H4 (cell line): ENCODE measurements at regions not wholly inside any gene's neighbourhood (a gene's known extent, or its start where the extent isn't known, plus 50 kb on each side); places are given as distances from the start of the nearest gene placed in this dataset.

ENCODE experiments used
- DNase-seq: peaks from one replicate; pipeline ENCODE4 v3.0.0-alpha.2; 2015; ENCODE audit warnings: low spot score

GRCh38 chr2:150007815-150008430 lies 420.3 kb upstream of the MMADHC start:
- DNase-seq: no peak

- no peak for DNase-seq
Observed at GRCh38 chr2:150006591-150006990, 419.0 kb upstream of the MMADHC start.

DNA sequence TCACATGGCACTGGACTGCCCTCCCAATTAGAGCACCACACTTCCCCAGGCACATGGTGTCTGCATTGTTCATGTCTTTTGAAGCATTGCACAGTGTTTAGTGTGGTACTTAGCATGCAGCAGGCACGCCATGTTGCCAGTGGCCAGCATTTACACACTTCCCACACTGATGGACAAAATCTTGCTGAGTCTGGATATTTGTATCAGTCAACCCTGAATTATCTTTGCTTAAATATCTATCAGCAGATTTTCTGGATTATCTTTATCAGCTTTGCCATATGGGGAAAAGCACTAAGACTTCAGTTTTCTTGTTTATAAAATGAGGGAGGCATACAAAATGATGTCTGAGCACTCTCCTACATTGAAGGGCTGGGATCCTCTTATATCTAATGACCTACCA lies 416.0 kb upstream of the MMADHC start:
- no peak for DNase-seq

DNA sequence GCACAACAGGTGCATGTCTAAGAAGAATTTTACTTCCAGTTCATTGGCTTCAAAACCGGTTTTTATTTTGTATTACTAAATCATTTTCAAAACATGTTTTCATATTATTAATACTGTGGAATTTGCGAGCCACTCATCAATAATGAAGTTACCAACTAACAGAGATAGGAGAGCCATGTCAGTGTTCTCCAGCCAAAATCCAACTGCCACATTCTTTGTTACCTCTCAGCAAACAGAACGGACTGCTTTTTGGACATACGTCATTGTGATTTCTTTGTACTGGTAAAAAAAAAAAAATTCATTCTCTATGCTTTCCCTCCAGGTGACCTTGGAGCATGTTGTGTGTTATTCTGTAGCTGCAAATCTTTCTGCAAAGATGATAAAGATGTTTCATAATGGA lies 414.2 kb upstream of the MMADHC start:
- DNase-seq: no peak

DNA sequence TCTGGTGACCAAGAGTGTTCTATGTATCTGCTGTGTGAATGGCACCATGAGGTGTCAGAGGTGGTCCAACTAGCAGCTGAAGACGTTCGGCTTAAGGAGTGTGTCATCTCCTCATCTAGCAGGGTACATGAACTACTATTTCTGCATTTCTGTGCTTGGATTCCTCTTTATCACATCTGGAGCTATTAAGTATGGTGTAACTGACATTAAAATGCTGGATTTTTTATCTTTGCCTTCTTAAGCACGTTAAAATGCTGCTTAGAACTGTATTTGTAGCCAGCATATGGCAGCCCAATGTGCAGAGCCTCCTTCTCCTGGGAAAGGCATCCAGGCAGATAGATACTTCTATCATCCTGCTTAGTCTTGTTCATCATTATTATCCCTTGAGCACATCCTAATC lies 409.3 kb upstream of the MMADHC start:
- DNase-seq: no peak

DNA sequence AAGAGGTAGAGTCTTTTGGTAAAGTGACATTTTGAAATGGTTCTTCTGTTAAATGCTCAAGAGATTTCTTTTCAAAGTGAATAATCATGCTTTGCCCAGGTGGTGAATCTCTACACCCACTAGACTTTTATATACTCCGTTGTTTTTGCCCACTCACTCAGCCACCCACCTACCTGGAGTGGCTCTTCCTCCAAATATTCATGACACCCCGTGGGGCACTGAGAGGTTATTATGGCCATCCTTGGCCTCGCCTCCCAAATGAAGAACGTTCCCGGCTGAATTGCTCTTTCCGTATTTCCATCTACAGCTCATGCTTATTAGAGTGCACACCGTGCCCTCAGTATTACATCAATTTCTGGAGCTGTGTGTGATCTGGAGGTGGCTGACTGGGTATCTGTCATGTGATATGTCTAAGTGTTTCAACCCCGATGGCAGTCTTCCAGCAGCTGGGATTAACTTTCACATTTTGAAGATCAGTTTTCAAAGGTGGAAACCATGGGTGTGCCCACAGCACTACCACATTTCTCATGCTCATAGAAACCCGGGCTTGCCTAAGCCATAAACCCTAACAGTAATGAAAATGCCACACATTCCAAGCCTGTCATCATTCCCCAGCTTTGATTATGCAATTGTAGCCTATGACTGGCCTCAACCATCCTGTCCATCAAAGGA lies 406.6 kb upstream of the MMADHC start:
- DNase-seq: peak; percentile 93

DNA sequence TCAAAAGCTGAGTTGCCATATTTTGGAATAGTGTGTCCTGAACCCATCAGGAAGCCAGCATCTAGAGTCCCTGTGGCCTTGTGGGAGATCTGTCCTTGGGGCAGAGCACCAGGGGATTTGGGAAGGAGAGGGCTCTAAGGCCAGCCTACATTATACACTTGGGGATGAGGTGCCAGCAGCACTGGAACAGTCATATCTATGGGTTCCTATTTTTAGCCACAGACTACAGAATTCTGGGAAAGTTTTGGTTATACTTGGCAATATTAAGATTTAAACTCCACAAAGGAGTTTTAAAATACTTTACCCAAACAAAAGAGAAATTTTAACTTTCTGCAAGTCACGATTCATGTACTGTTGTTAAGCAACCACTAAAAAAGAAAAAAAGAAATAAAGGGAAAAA lies 405.7 kb upstream of the MMADHC start:
- DNase-seq: no peak

DNA sequence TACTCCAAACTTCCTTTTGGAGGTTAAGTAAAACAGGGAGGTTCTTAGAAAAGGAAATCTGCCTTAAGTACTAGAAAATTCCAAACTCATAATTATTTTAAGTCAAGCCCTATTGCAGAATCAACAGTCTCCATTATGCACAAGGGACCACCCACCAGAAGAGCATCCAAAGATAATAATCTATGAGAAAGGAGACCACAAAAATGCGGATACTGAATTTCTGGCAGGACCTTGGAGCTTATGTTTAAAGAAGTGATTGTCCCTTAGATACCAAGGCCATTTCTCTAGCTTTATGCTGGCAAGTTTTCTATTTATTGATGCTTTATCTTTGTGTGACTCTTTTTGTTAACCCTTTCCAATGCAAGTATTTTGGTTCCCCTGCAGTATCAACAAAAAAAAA lies 404.0 kb upstream of the MMADHC start:
- peak; percentile 46 for DNase-seq

GRCh38 chr2:149990965-149991364 lies 403.4 kb upstream of the MMADHC start:
- no peak for DNase-seq

- DNase-seq: no peak
Observed at GRCh38 chr2:149989447-149990063, 402.0 kb upstream of the MMADHC start.

- DNase-seq: no peak
Observed at GRCh38 chr2:149988361-149988760, 400.8 kb upstream of the MMADHC start.

- no peak for DNase-seq
Observed at GRCh38 chr2:149986861-149987260, 399.3 kb upstream of the MMADHC start.

GRCh38 chr2:149984311-149984710 lies 396.7 kb upstream of the MMADHC start:
- DNase-seq: no peak

DNA sequence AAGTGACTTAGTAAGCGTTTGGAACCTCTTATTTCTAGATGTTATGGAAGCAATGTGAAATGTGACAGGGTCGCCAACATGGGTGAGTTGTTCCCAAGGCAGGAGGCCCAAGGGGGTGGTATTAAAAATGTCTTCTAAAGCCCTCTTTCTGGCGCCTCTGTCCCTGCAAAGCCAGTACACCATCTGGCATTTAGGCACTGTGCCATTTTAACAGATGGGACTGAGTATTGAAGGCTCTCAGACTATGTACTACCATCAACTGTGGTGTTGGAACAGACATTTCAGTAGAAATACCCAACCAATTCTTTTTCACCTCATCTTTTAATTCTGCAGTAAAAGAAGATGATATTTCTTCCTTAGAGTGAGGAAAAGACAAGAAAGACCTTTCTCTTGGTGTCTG lies 384.5 kb upstream of the MMADHC start:
- DNase-seq: no peak

GRCh38 chr2:149954981-149955600 lies 367.5 kb upstream of the MMADHC start:
- DNase-seq: no peak

DNA sequence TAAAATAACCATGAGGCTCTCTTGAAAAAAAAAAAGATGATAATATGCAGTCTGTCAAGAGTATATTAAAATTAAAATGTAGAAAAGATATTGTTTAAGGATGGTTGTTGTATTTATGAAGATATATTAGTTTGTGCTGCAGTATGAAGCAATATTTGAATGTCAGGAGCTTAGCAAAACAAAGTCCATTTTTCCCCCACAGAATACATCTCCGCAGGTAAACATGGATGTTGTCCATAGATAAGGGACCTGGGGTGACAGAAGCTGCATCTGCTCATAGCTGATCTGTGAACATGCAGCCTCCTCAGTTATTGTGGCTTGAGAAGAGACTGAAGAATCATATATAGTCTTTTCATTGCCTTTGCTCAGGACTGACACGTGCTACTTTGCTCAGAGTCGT lies 366.1 kb upstream of the MMADHC start:
- DNase-seq: no peak

DNA sequence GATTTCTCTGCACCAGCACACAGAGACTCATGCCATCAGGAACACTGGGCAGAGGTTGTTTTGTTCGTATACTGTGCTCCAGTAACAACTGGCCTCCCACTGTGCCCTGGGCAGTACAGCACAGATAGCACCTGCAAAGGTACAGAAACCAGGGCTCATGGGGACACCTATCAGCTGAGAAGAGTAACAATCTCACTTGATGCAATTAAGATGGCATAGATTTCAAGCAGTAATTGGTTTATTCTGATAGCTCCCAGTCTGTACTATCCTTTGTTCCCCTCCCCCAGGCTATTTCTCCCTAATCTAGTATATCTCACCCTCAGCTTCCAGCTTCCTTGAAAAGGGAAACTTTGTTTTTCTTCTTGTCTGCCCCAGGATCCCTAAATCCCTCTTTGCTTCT lies 343.9 kb upstream of the MMADHC start:
- no peak for DNase-seq

DNA sequence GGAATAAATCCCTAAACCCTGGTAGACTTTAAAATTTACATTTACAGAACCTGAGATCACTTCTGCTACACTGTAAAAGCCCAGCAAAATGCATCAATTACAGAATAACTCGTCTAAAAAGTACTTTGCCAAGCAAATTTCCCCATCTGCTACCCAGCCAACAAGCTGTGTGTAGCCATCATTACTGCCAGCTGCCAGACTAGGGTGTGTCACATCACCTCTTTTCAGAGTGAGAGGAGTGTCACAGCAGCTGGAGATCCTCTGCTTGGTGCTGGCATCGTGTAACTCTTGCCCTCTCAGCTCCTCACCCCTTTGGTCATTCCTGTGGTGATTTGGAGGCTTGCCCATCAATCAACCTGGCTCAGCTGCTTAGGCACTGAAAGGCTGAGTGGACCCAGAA lies 340.4 kb upstream of the MMADHC start:
- DNase-seq: no peak

- DNase-seq: no peak
Observed at GRCh38 chr2:149926149-149926548, 338.6 kb upstream of the MMADHC start.

DNA sequence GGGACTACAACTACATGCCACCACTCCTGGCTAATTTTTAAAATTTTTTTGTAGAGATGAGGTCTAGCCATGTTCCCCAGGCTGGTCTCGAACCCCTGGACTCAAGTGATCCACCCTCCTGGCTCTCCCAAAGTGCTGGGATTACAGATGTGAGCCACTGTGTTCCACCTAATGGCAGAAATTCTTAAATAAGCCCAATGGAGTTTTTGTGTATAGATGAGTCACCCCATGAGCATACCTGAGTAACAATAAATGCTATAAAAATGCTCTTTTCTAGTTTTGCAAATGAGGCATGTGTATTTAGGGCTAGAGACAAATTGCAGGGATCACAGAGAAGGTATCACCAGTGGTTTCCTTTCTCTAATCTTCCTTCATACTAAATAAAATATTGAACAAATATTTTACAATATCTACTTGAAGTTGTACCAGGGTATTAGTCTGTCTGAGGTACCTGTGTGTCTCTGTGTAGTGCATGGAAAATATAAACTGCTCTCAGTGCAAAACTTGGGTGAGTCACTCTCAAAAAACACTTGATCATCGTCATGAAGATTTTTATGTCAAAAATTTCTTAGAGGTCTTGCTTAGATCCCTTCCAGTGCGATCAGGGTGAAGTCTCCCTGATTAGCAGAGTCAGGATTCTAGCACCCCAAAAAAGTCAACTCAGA lies 337.1 kb upstream of the MMADHC start:
- DNase-seq: no peak

- DNase-seq: no peak
Observed at GRCh38 chr2:149924028-149924427, 336.5 kb upstream of the MMADHC start.

- no peak for DNase-seq
Observed at GRCh38 chr2:149921911-149922616, 334.5 kb upstream of the MMADHC start.
